Ishikawa (cell line): ENCODE measurements at regions not wholly inside any gene's neighbourhood (a gene's known extent, or its start where the extent isn't known, plus 50 kb on each side); places are given as distances from the start of the nearest gene placed in this dataset.

Experiments used
- CEBPB ChIP-seq: IDR thresholded peaks from 2 replicates; pipeline ENCODE4 v1.6.1; 2012
- CREB1 ChIP-seq: IDR thresholded peaks from 2 replicates; pipeline ENCODE4 v1.6.1; 2012; ENCODE audit warnings: low read depth
- EGR1 ChIP-seq: IDR thresholded peaks from 2 replicates; pipeline ENCODE4 v1.6.1; 2012
- EP300 ChIP-seq: IDR thresholded peaks from 2 replicates; pipeline ENCODE4 v1.6.1; 2012; ENCODE audit warnings: borderline replicate concordance
- MAX ChIP-seq: IDR thresholded peaks from 2 replicates; pipeline ENCODE4 v1.6.1; 2012
- NFIC ChIP-seq: IDR thresholded peaks from 2 replicates; pipeline ENCODE4 v1.6.1; 2012
- RAD21 ChIP-seq: IDR thresholded peaks from 2 replicates; pipeline ENCODE4 v1.6.1; 2012; ENCODE audit warnings: low read depth
- REST ChIP-seq: IDR thresholded peaks from 2 replicates; pipeline ENCODE4 v1.6.1; 2012; ENCODE audit warnings: low read depth, mild to moderate bottlenecking
- TAF1 ChIP-seq: IDR thresholded peaks from 2 replicates; pipeline ENCODE4 v1.6.1; 2012; ENCODE audit warnings: low read depth, mild to moderate bottlenecking
- TCF12 ChIP-seq: IDR thresholded peaks from 2 replicates; pipeline ENCODE4 v1.6.1; 2012; ENCODE audit warnings: low read depth
- TEAD4 ChIP-seq: IDR thresholded peaks from 2 replicates; pipeline ENCODE4 v1.6.1; 2012
- USF1 ChIP-seq: IDR thresholded peaks from 2 replicates; pipeline ENCODE4 v1.6.1; 2012
- YY1 ChIP-seq: IDR thresholded peaks from 2 replicates; pipeline ENCODE4 v1.6.1; 2012; ENCODE audit warnings: low read depth
- ZBTB7A ChIP-seq: IDR thresholded peaks from 2 replicates; pipeline ENCODE4 v1.6.1; 2012; ENCODE audit warnings: low read depth

DNA sequence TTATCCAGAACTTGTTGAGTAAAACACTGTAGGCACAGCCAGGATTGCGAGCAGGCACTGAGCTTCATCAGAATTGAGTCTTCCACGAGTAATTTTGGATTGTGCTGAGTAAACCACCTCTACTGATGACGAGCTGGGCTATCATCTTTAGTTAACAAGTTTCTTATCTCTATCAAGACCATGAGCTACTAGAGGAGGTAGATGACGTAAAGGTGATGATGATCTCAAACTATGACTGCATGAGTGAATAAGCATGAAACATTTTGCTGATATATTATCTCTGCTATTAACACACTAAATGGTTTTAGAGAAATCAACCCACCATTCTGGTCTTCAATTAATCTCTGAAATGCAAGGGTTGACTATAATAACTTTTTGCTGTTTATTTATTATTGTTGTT lies 506.0 kb downstream of the GBE1 start:
- no peak for TF ChIP-seq REST
- TF ChIP-seq EP300, result no peak
- TF ChIP-seq YY1, result no peak
- no peak for TF ChIP-seq TEAD4
- TF ChIP-seq MAX, result no peak
- TF ChIP-seq TAF1, result no peak
- TF ChIP-seq TCF12, result no peak
- no peak for TF ChIP-seq NFIC
- TF ChIP-seq CEBPB, result no peak
- TF ChIP-seq RAD21, result no peak
- no peak for TF ChIP-seq CREB1
- no peak for TF ChIP-seq USF1
- no peak for TF ChIP-seq EGR1
- TF ChIP-seq ZBTB7A, result no peak
